ENCODE measurements at regions not wholly inside any gene's neighbourhood (a gene's known extent, or its start where the extent isn't known, plus 50 kb on each side); places are given as distances from the start of the nearest gene placed in this dataset.

DNA sequence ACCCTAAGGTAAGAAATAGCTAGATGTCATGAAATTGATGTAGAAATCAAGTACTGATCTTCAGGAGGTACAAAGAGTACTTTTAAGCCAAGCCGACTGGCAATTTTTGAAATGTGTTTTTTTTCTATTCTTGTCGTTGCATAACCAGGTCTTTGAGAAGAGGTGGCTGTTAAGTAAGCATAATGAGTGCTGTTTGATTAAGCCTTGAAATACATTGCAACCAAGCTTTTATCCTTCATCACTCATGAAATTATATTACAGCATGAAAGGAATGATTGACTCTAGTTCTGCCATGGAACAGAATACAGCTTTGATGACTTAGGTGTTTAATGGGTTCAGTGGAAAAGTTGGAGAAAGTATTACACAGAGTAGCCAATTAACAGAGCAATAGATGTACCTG is 1720.2 kb upstream of the SEL1L start:
- TF ChIP-seq EP300 (IDR thresholded peaks at IDR 0.05) (no peak), CTCF (IDR thresholded peaks at IDR 0.05) (no peak), POLR2A (IDR thresholded peaks at IDR 0.05) (no peak), POLR2AphosphoS5 (IDR thresholded peaks at IDR 0.05) (no peak)
- H3K36me3 ChIP-seq: no peaks in the 10 kb centered on the region
- WGBS: 63% methylated on average over 2 of the region's 2 CpGs
- no peak for DNase-seq (ENCODE audit: low spot score in 2 of 2)
- H3K27ac ChIP-seq: no peak overlapping the region
- H3K4me1 ChIP-seq: no peaks in the 10 kb centered on the region
- H3K4me3 ChIP-seq: no peak overlapping the region
- H3K27me3 ChIP-seq: no peaks in the 10 kb centered on the region
- no peaks in the 10 kb centered on the region for H3K9me3 ChIP-seq

DNA sequence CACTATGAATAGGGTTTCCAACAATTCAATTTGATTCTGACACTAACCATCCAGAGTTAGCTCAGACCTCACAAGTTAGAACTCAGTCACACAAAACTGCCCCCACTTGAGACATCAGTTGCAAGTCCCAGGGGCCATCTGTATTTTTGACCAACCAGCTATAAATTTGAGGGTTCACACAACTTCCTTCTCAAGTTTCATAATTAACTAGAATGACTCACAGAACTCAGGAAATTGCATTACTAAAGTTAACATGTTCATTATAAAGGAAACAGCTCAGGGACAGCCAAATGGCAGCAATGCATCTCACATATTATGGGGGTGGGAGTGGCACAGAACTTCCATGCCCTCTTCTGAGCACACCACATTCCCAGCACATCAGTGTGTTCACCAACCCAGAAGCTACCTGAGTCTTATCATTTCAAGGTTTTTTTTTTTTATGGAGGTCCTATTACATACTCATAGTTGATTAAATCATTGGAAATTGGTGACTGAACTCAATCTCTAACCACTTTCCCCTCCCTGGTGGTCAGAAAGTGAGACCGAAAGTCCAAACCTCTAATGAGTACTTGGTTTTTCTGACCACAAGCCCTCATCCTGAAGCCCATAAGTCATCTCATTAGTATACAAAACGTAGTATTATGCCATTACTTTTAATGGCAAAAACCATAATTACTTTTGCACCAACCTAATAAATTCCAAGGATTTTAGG is 1721.5 kb upstream of the SEL1L start:
- H3K9me3 ChIP-seq: no peaks in the 10 kb centered on the region
- TF ChIP-seq CTCF (IDR thresholded peaks at IDR 0.05) (no peak), POLR2A (IDR thresholded peaks at IDR 0.05) (no peak), EP300 (IDR thresholded peaks at IDR 0.05) (no peak), POLR2AphosphoS5 (IDR thresholded peaks at IDR 0.05) (no peak)
- WGBS: 85% methylated on average over 2 of the region's 2 CpGs

GRCh38 chr14:83255727-83256090 is 1722.1 kb upstream of the SEL1L start:
- no peaks in the 10 kb centered on the region for H3K27me3 ChIP-seq
- H3K4me3 ChIP-seq: no peak overlapping the region
- H3K27ac ChIP-seq: no peak overlapping the region
- TF ChIP-seq EP300 (IDR thresholded peaks at IDR 0.05) (no peak), POLR2AphosphoS5 (IDR thresholded peaks at IDR 0.05) (no peak)
- H3K9me3 ChIP-seq: no peaks in the 10 kb centered on the region
- no peaks in the 10 kb centered on the region for H3K4me1 ChIP-seq
- WGBS: 88% methylated on average over 1 of the region's 1 CpG
- no peaks in the 10 kb centered on the region for H3K36me3 ChIP-seq
- DNase-seq (ENCODE audit: low spot score in 2 of 2): no peak

More for the DNA sequence above, 1721.5 kb upstream of the SEL1L start:
- DNase-seq (ENCODE audit: low spot score in 2 of 2): no peak
- no peak overlapping the region for H3K27ac ChIP-seq
- H3K4me3 ChIP-seq: no peak overlapping the region
- H3K27me3 ChIP-seq: no peaks in the 10 kb centered on the region
- H3K4me1 ChIP-seq: no peaks in the 10 kb centered on the region
- H3K36me3 ChIP-seq: no peaks in the 10 kb centered on the region

DNA sequence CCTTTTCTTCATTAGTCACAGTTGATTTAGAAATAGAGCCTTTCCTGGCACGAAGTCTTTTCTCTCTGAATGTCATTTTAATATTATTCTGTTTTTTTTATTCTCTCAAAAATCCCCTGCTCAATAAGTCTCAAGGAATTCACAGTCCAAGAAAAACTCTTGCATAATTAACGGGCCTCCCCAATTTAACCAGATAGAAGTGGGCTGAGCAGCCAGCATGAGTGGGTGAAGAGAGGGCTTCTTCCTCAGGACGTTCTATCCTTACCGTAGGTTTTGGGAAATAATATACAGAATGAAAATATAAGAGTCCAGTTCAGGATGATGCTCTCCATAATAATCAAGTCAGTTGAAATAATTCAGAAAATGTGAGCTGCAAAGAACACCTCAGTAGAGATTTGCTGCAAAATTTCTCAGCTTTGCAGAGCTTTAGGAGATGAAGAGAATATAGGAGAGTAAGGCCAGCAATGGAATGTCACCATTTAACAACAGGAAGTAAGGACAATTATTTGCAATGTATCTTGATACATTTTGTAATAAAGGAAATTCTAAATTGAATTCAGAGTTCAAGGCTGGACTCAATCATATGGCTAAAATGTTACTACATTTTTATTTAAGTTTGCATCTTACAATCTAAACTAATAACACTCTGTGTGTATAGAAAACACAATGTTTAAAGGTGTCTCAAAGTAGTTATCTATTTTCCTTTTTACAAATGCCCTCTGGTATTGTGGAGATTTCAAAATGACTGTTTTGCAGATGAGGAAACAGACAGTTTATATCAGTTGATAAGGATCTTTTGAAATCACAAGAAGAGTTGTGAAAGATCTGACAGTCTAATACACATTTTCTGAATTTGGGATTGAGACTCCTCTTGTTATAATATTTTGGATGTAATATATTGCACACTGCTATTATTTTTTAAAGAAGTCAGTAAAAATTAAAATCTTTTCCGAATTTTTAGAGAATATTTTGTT is 1724.1 kb upstream of the SEL1L start:
- Histone ChIP-seq H3K4me1 (no peaks in the 10 kb centered on the region), H3K9me3 (no peaks in the 10 kb centered on the region), H3K27ac (no peak overlapping the region), H3K4me3 (no peak overlapping the region), H3K36me3 (no peaks in the 10 kb centered on the region), H3K27me3 (no peaks in the 10 kb centered on the region)
- 62% methylated on average over 5 of the region's 5 CpGs for WGBS
- DNase-seq (ENCODE audit: low spot score in 2 of 2): no peak
- TF ChIP-seq EP300 (IDR thresholded peaks at IDR 0.05) (no peak), POLR2AphosphoS5 (IDR thresholded peaks at IDR 0.05) (no peak), POLR2A (IDR thresholded peaks at IDR 0.05) (no peak)

DNA sequence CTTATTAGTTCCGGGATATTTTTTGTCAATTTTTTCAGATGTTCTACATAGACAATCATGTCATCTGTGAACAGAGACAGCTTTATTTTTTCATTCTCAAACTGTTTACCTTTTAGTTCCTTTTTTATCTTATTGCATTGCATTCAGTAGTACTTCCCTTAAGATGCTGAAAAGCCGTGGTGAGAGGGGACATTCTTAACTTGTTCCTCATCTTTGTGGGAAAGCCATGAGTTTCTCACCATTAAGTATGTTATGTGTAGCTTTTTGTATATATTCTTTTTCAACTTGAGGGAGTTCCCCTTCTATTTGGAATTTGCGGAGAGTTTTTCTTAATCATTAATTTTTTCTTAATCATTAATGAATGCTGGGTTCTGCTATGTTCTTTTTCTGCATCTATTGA is 1727.1 kb upstream of the SEL1L start:
- no peak overlapping the region for H3K27ac ChIP-seq
- no peaks in the 10 kb centered on the region for H3K9me3 ChIP-seq
- H3K4me3 ChIP-seq: no peak overlapping the region
- 92% methylated on average over 3 of the region's 3 CpGs for WGBS
- TF ChIP-seq POLR2A (IDR thresholded peaks at IDR 0.05): no peak
- TF ChIP-seq EP300 (IDR thresholded peaks at IDR 0.05): no peak
- no peak for TF ChIP-seq POLR2AphosphoS5 (IDR thresholded peaks at IDR 0.05)
- TF ChIP-seq CTCF (IDR thresholded peaks at IDR 0.05): no peak
- no peak for DNase-seq (ENCODE audit: low spot score in 2 of 2)
- H3K27me3 ChIP-seq: no peaks in the 10 kb centered on the region
- no peaks in the 10 kb centered on the region for H3K4me1 ChIP-seq
- H3K36me3 ChIP-seq: no peaks in the 10 kb centered on the region

- no peak overlapping the region for H3K27ac ChIP-seq
- WGBS: 86% methylated on average over 3 of the region's 3 CpGs
- TF ChIP-seq POLR2AphosphoS5 (IDR thresholded peaks at IDR 0.05) (no peak), POLR2A (IDR thresholded peaks at IDR 0.05) (no peak), CTCF (IDR thresholded peaks at IDR 0.05) (no peak), EP300 (IDR thresholded peaks at IDR 0.05) (no peak)
- no peaks in the 10 kb centered on the region for H3K4me1 ChIP-seq
- H3K36me3 ChIP-seq: no peaks in the 10 kb centered on the region
- no peak for DNase-seq (ENCODE audit: low spot score in 2 of 2)
- H3K4me3 ChIP-seq: no peak overlapping the region
- H3K27me3 ChIP-seq: no peaks in the 10 kb centered on the region
- H3K9me3 ChIP-seq: no peaks in the 10 kb centered on the region
Measured at GRCh38 chr14:83269583-83269982, 1735.9 kb upstream of the SEL1L start.
